K562 (cell line): ENCODE measurements at regions not wholly inside any gene's neighbourhood (a gene's known extent, or its start where the extent isn't known, plus 50 kb on each side); places are given as distances from the start of the nearest gene placed in this dataset.

ENCODE experiments used
- ATAC-seq: fragments of 200-7000 bp; cut with Tn5 transposase; 3 replicates; pipeline ENCODE4 v1.9.1; 2020; ENCODE audit warnings: moderate library complexity
- BruUV-seq: library from RNA; stranded (reverse); fragments of 400-500 nt; replicated peaks from 2 replicates; lab custom pipeline; 2021; lab: Mats Ljungman, UMichigan
- CTCF ChIA-PET: fragments of 300-600 bp; formaldehyde crosslinking; extraction: SDS; loops from one replicate; lab custom pipeline; 2021; ENCODE audit warnings: low intra/inter-chr PET ratio; lab: Yijun Ruan, JAX
- POLR2A ChIA-PET: fragments of 300-600, 350-650 bp; sonication (Branson Sonifier 250); formaldehyde crosslinking; extraction: SDS; loops from one replicate; lab custom pipeline; 2021; ENCODE audit warnings: antibody characterized with exemption, inconsistent platforms; lab: Yijun Ruan, JAX
- DNase-seq, 4 experiments: peaks; one replicate each; pipeline versions ENCODE4 v3.0.0 to v3.0.0-alpha.2; 2011 to 2018; ENCODE audit warnings: low spot score in 3 of 4, mixed read lengths in 3 of 4; ENCODE audit errors: extremely low read depth in 1 of 4
- FAIRE-seq: peaks from 2 replicates; lab custom pipeline; 2011; peaks lifted over from hg19 to GRCh38; lab: Jason Lieb, UNC
- H2AFZ ChIP-seq: 2 replicates; pipeline ENCODE4 v1.6.0; 2011; ENCODE audit warnings: low read depth, low read length, control low read depth, inconsistent platforms
- H3K27ac ChIP-seq: fragments of 200-600 bp; 3 replicates; pipeline ENCODE4 v1.8.0; 2011; ENCODE audit warnings: low read depth, mild to moderate bottlenecking, control low read depth, inconsistent platforms, low read length, moderate library complexity, mixed read lengths; ENCODE audit errors: extremely low read depth
- H3K27me3 ChIP-seq, 2 experiments: fragments of 300-600 bp in 1 of 2; 2 replicates in 1 of 2; 3 replicates in 1 of 2; pipeline versions ENCODE4 v1.6.0 to v1.8.0; 2011; ENCODE audit warnings: inconsistent platforms in 2 of 2, low read length in 2 of 2, mild to moderate bottlenecking in 1 of 2, mixed read lengths in 1 of 2, moderate library complexity in 1 of 2; ENCODE audit not compliant: control insufficient read depth in 2 of 2, insufficient read depth in 2 of 2
- H3K36me3 ChIP-seq: fragments of 300-600 bp; 3 replicates; pipeline ENCODE4 v1.8.0; 2011; ENCODE audit warnings: mild to moderate bottlenecking, low read length, inconsistent platforms; ENCODE audit not compliant: control insufficient read depth, insufficient read depth
- H3K4me1 ChIP-seq, 2 experiments: fragments of 200-600 bp in 1 of 2; replicated peaks in 1 of 2; 2 replicates in 1 of 2; 3 replicates in 1 of 2; pipeline versions ENCODE4 v1.5.1 to v1.8.0; 2011; ENCODE audit warnings: inconsistent platforms in 2 of 2, low read length in 2 of 2, mild to moderate bottlenecking in 1 of 2, mixed read lengths in 1 of 2, moderate library complexity in 1 of 2; ENCODE audit not compliant: control insufficient read depth in 2 of 2, insufficient read depth in 2 of 2
- H3K4me2 ChIP-seq: 2 replicates; pipeline ENCODE4 v1.6.1; 2011; ENCODE audit warnings: low read length, control low read depth, inconsistent platforms, mixed read lengths; ENCODE audit not compliant: insufficient read depth
- H3K4me3 ChIP-seq: fragments of 200-600 bp; sonication (generic), shearing (Covaris generic); 2 replicates; pipeline ENCODE4 v1.5.1; 2016; ENCODE audit warnings: control low read depth, inconsistent platforms
- H3K79me2 ChIP-seq: fragments of 200-600 bp; 3 replicates; pipeline ENCODE4 v1.8.0; 2011; ENCODE audit warnings: low read length, inconsistent platforms; ENCODE audit not compliant: control insufficient read depth, insufficient read depth
- H3K9ac ChIP-seq, 2 experiments: 2 replicates each; pipeline versions ENCODE4 v1.6.0 to v1.6.1; 2011; ENCODE audit warnings: low read depth in 2 of 2, low read length in 2 of 2, control low read depth in 1 of 2, inconsistent platforms in 1 of 2, mild to moderate bottlenecking in 1 of 2, mixed read lengths in 1 of 2; ENCODE audit not compliant: insufficient read depth in 1 of 2
- H3K9me1 ChIP-seq: one replicate; pipeline ENCODE4 v1.6.0; 2011; ENCODE audit warnings: inconsistent platforms, mild to moderate bottlenecking, low read length, moderate library complexity; ENCODE audit not compliant: control insufficient read depth, insufficient read depth
- H3K9me3 ChIP-seq: replicated peaks from 2 replicates; pipeline ENCODE4 v1.5.1; 2011; ENCODE audit warnings: low read depth, low read length, inconsistent platforms; ENCODE audit not compliant: control insufficient read depth, insufficient read depth
- H4K20me1 ChIP-seq: replicated peaks from 2 replicates; pipeline ENCODE4 v1.6.1; 2011; ENCODE audit warnings: low read length, inconsistent platforms, mixed read lengths; ENCODE audit not compliant: control insufficient read depth, insufficient read depth
- ELF4 ChIP-seq: fragments of 450-650 bp; formaldehyde crosslinking; IDR thresholded peaks from 2 replicates; pipeline ENCODE4 v1.4.0; 2022; ENCODE audit warnings: missing genetic modification characterization
- KLF13 ChIP-seq: fragments of 450-650 bp; IDR thresholded peaks from 2 replicates; pipeline ENCODE4 v1.6.1; 2016; ENCODE audit warnings: missing genetic modification characterization, low read depth, mild to moderate bottlenecking, missing compliant biosample characterization, moderate library complexity, borderline replicate concordance
- MBD2 ChIP-seq: sonication (generic); IDR thresholded peaks from 2 replicates; pipeline ENCODE4 v1.6.1; 2016; ENCODE audit warnings: low read depth, borderline replicate concordance
- MXI1 ChIP-seq: IDR thresholded peaks from 2 replicates; pipeline ENCODE4 v1.6.1; 2011; ENCODE audit warnings: low read depth, mild to moderate bottlenecking, improper control_type of control experiment, low read length
- NELFE ChIP-seq: IDR thresholded peaks from 2 replicates; pipeline ENCODE4 v1.6.1; 2011; ENCODE audit warnings: mild to moderate bottlenecking; ENCODE audit not compliant: insufficient read depth, insufficient read length
- NFIX ChIP-seq: fragments of 250-450 bp; sonication (Bioruptor Pico); IDR thresholded peaks from 2 replicates; pipeline ENCODE4 v1.4.0; 2020; ENCODE audit warnings: low read depth, mild to moderate bottlenecking, moderate library complexity
- NFXL1 ChIP-seq: fragments of 450-650 bp; formaldehyde crosslinking; IDR thresholded peaks from 2 replicates; pipeline ENCODE4 v1.4.0; 2021; ENCODE audit warnings: mild to moderate bottlenecking
- PHB2 ChIP-seq: fragments of 450-650 bp; IDR thresholded peaks from 2 replicates; pipeline ENCODE4 v1.6.1; 2017; ENCODE audit warnings: low read depth
- POLR2AphosphoS2 ChIP-seq: IDR thresholded peaks from 2 replicates; pipeline ENCODE4 v1.6.1; 2012; ENCODE audit warnings: low read length, improper control_type of control experiment
- POLR2AphosphoS5 ChIP-seq: IDR thresholded peaks from 2 replicates; pipeline ENCODE4 v1.6.1; 2011; ENCODE audit warnings: mild to moderate bottlenecking, low read depth, low read length, moderate library complexity; ENCODE audit not compliant: control insufficient read depth, insufficient read depth
- RFX1 ChIP-seq: fragments of 450-650 bp; IDR thresholded peaks from 2 replicates; pipeline ENCODE4 v1.6.1; 2016; ENCODE audit warnings: mild to moderate bottlenecking, moderate library complexity
- SMARCA4 ChIP-seq: fragments of 450-650 bp; IDR thresholded peaks from 2 replicates; pipeline ENCODE4 v1.6.1; 2016
- SMARCB1 ChIP-seq: IDR thresholded peaks from 2 replicates; pipeline ENCODE4 v1.6.1; 2011; ENCODE audit warnings: improper control_type of control experiment, low read depth; ENCODE audit not compliant: insufficient read length
- XRCC5 ChIP-seq: fragments of 200-400 bp; formaldehyde crosslinking; IDR thresholded peaks from 2 replicates; pipeline ENCODE4 v1.6.1; 2017; ENCODE audit warnings: low read depth, mild to moderate bottlenecking, low read length
- ZBTB1 ChIP-seq: sonication (generic); formaldehyde crosslinking; IDR thresholded peaks from 2 replicates; pipeline ENCODE4 v1.8.1; 2023; ENCODE audit warnings: missing genetic modification reagents, low read depth, mild to moderate bottlenecking, borderline replicate concordance
- ZNF174 ChIP-seq: fragments of 250-450 bp; sonication (Bioruptor Pico); IDR thresholded peaks from 2 replicates; pipeline ENCODE4 v1.4.0; 2020; ENCODE audit warnings: mild to moderate bottlenecking
- ZNF354B ChIP-seq: fragments of 250-450 bp; sonication (Bioruptor Pico); IDR thresholded peaks from 2 replicates; pipeline ENCODE4 v1.4.0; 2020
- ZNF668 ChIP-seq: fragments of 250-450 bp; sonication (Bioruptor Pico); IDR thresholded peaks from 2 replicates; pipeline ENCODE4 v1.8.0; 2022; ENCODE audit warnings: mild to moderate bottlenecking, inconsistent platforms
- WGBS: fragments of 100-300 bp; shearing (Covaris generic); methylation state at CpG from one replicate; pipeline ENCODE4 v1.1.6; 2016; ENCODE audit warnings: low coverage, mixed read lengths; ENCODE audit not compliant: insufficient coverage; ENCODE audit errors: missing lambda C conversion rate; 5-methylcytosine and 5-hydroxymethylcytosine counted together
- in situ Hi-C: fragments of 300-500 bp; cut with MboI; formaldehyde crosslinking; loops from 4 replicates; pipeline ENCODE4 v1.15.0; 2018; ENCODE audit warnings: inconsistent platforms, mixed read lengths
- intact Hi-C: fragments of 100-400 bp; cut with micrococcal nuclease; formaldehyde crosslinking; loops from 2 replicates; pipeline ENCODE4 v1.14.2; 2022
- TF ChIP-seq, protein P1 (sequence below): fragments of 450-650 bp; formaldehyde crosslinking; IDR thresholded peaks from 2 replicates; pipeline ENCODE4 v1.4.0; 2020; ENCODE audit warnings: mild to moderate bottlenecking, moderate library complexity
- TF ChIP-seq, protein P2 (sequence below): sonication (generic); formaldehyde crosslinking; IDR thresholded peaks from 2 replicates; pipeline ENCODE4 v1.9.0; 2022; ENCODE audit warnings: mild to moderate bottlenecking, missing genetic modification reagents

DNA sequence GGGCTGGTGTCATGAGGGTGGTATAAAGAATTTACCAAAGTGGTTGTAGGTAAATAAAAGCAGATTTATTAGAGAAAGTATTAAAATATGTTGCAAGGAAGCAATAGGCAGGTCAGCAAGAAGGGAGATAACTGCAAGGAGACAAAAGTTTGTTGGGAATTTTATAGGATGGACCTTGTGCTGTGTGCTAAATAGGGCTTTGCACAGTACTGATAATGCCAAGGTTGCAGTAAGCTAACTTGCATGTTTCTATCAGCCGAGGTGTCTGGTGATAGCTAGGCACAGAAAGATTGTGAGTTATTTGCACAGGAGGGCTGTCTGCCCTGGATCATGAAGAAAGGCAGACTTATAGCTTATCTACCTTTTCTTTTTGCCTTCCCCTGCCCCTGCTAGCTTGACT, 102.5 kb upstream of the SPRED1 start:
- in situ Hi-C loops: no loop called here
- Histone ChIP-seq H2AFZ (no peak overlapping the region), H3K4me1 (no peaks in the 10 kb centered on the region), H3K27me3 (no peaks in the 10 kb centered on the region), H3K4me3 (no peak overlapping the region), H3K4me2 (no peak overlapping the region), H3K27ac (no peak overlapping the region), H4K20me1 (no peaks in the 10 kb centered on the region), H3K9me1 (no peaks in the 10 kb centered on the region), H3K79me2 (no peaks in the 10 kb centered on the region), H3K36me3 (no peaks in the 10 kb centered on the region), H3K9ac (no peak overlapping the region), H3K9me3 (no peaks in the 10 kb centered on the region)
- FAIRE-seq: no peak
- TF ChIP-seq ZBTB1 (CRISPR knock-in tag) (no peak), RFX1 (no peak), KLF13 (tag) (no peak), NELFE (no peak), SMARCA4 (no peak), ELF4 (CRISPR knock-in tag) (no peak), SMARCB1 (no peak), NFXL1 (CRISPR knock-in tag) (no peak), ZNF354B (CRISPR knock-in tag) (no peak), ZNF174 (CRISPR knock-in tag) (no peak), MBD2 (no peak), PHB2 (no peak), MXI1 (no peak), NFIX (CRISPR knock-in tag) (no peak), POLR2AphosphoS5 (no peak), POLR2AphosphoS2 (no peak), XRCC5 (no peak), ZNF668 (CRISPR knock-in tag) (no peak)
- TF ChIP-seq, protein P1, sequence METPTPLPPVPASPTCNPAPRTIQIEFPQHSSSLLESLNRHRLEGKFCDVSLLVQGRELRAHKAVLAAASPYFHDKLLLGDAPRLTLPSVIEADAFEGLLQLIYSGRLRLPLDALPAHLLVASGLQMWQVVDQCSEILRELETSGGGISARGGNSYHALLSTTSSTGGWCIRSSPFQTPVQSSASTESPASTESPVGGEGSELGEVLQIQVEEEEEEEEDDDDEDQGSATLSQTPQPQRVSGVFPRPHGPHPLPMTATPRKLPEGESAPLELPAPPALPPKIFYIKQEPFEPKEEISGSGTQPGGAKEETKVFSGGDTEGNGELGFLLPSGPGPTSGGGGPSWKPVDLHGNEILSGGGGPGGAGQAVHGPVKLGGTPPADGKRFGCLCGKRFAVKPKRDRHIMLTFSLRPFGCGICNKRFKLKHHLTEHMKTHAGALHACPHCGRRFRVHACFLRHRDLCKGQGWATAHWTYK (CRISPR knock-in tag): no peak
- TF ChIP-seq, protein P2, sequence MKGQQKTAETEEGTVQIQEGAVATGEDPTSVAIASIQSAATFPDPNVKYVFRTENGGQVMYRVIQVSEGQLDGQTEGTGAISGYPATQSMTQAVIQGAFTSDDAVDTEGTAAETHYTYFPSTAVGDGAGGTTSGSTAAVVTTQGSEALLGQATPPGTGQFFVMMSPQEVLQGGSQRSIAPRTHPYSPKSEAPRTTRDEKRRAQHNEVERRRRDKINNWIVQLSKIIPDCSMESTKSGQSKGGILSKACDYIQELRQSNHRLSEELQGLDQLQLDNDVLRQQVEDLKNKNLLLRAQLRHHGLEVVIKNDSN (CRISPR knock-in tag): no peak
- DNase-seq: no peak
- ChIA-PET CTCF (no interaction called here), POLR2A (no interaction called here)
- no peak for ATAC-seq
- intact Hi-C loops: no loop called here
- BruUV-seq: no TSS peak
- WGBS: 0% methylated on average over 1 of the region's 1 CpG
